Endothelial cell of umbilical vein (primary cell): ENCODE measurements at regions not wholly inside any gene's neighbourhood (a gene's known extent, or its start where the extent isn't known, plus 50 kb on each side); places are given as distances from the start of the nearest gene placed in this dataset.

Experiments used
- BruUV-seq: library from RNA; stranded (reverse); fragments of 400-500 nt; replicated peaks from 2 replicates; lab custom pipeline; 2021; lab: Mats Ljungman, UMichigan
- CTCF ChIA-PET: fragments of 300-600, 350-600 bp; sonication (Branson Sonifier 250); formaldehyde crosslinking; loops from one replicate; lab custom pipeline; 2021; ENCODE audit warnings: antibody characterized with exemption, inconsistent platforms; lab: Charles Lee
- POLR2A ChIA-PET: fragments of 300-600, 350-600 bp; sonication (Branson Sonifier 250); formaldehyde crosslinking; loops from one replicate; lab custom pipeline; 2021; ENCODE audit warnings: antibody characterized with exemption, inconsistent platforms; lab: Charles Lee
- DNase-seq: peaks from one replicate; pipeline ENCODE4 v3.0.0-alpha.2; 2011; ENCODE audit warnings: low read depth, low spot score
- FAIRE-seq: peaks from 2 replicates; lab custom pipeline; 2011; peaks lifted over from hg19 to GRCh38; lab: Jason Lieb, UNC
- H2AFZ ChIP-seq: 2 replicates; pipeline ENCODE4 v1.6.0; 2012; ENCODE audit warnings: low read depth, low read length, control low read depth, inconsistent platforms
- H3K27ac ChIP-seq: 2 replicates; pipeline ENCODE4 v1.5.1; 2011; ENCODE audit warnings: low read depth, mild to moderate bottlenecking, control low read depth, low read length, moderate library complexity; ENCODE audit not compliant: insufficient read depth
- H3K27me3 ChIP-seq, 2 experiments: 2 replicates each; pipeline versions ENCODE4 v1.6.0 to v1.6.1; 2011; ENCODE audit warnings: low read length in 2 of 2, mixed read lengths in 1 of 2; ENCODE audit not compliant: control insufficient read depth in 2 of 2, insufficient read depth in 2 of 2
- H3K36me3 ChIP-seq, 2 experiments: 2 replicates in 1 of 2; 3 replicates in 1 of 2; pipeline ENCODE4 v1.5.1; 2011; ENCODE audit warnings: low read length in 2 of 2, mild to moderate bottlenecking in 1 of 2, moderate library complexity in 1 of 2; ENCODE audit not compliant: control insufficient read depth in 2 of 2, insufficient read depth in 2 of 2; ENCODE audit errors: extremely low read depth in 1 of 2
- H3K4me1 ChIP-seq: 3 replicates; pipeline ENCODE4 v1.5.1; 2011; ENCODE audit warnings: mild to moderate bottlenecking, low read length; ENCODE audit not compliant: control insufficient read depth, insufficient read depth; ENCODE audit errors: extremely low read depth
- H3K4me2 ChIP-seq: 2 replicates; pipeline ENCODE4 v1.6.1; 2011; ENCODE audit warnings: low read length, control low read depth, mixed read lengths; ENCODE audit not compliant: insufficient read depth
- H3K4me3 ChIP-seq, 3 experiments: fragments of 200-600 bp in 1 of 3; sonication (generic), shearing (Covaris generic) in 1 of 3; replicated peaks in 1 of 3; 2 replicates each; pipeline ENCODE4 v1.5.1; 2011 to 2016; ENCODE audit warnings: control low read depth in 3 of 3, low read length in 3 of 3, mild to moderate bottlenecking in 2 of 3, inconsistent platforms in 1 of 3, low read depth in 1 of 3, moderate library complexity in 1 of 3; ENCODE audit not compliant: insufficient read depth in 1 of 3
- H3K79me2 ChIP-seq: 2 replicates; pipeline ENCODE4 v1.6.0; 2012; ENCODE audit warnings: low read length, inconsistent platforms; ENCODE audit not compliant: control insufficient read depth, insufficient read depth
- H3K9ac ChIP-seq: replicated peaks from 2 replicates; pipeline ENCODE3; 2011; ENCODE audit warnings: low read length, control low read depth; ENCODE audit not compliant: insufficient read depth; ENCODE audit errors: extremely low read depth
- H3K9me1 ChIP-seq: replicated peaks from 3 replicates; pipeline ENCODE4 v1.6.0; 2011; ENCODE audit warnings: mild to moderate bottlenecking, low read length; ENCODE audit not compliant: control insufficient read depth, insufficient read depth; ENCODE audit errors: extremely low read depth
- H3K9me3 ChIP-seq: replicated peaks from 2 replicates; pipeline ENCODE4 v1.5.1; 2012; ENCODE audit warnings: low read length, inconsistent platforms; ENCODE audit not compliant: control insufficient read depth, insufficient read depth
- H4K20me1 ChIP-seq: replicated peaks from 2 replicates; pipeline ENCODE3; 2011; ENCODE audit warnings: mild to moderate bottlenecking, low read length; ENCODE audit not compliant: control insufficient read depth, insufficient read depth; ENCODE audit errors: extremely low read depth
- CTCF ChIP-seq, 2 donors: IDR thresholded peaks; 1 replicate in 1 of 2; 2 replicates in 1 of 2; pipeline ENCODE4 v1.5.1; 2011; ENCODE audit warnings: low read length in 2 of 2, mild to moderate bottlenecking in 2 of 2, moderate library complexity in 2 of 2, control low read depth in 1 of 2, inconsistent platforms in 1 of 2, low read depth in 1 of 2; ENCODE audit not compliant: insufficient read depth in 1 of 2; ENCODE audit errors: extremely low read depth in 1 of 2
- EZH2 ChIP-seq: IDR thresholded peaks from 2 replicates; pipeline ENCODE4 v1.6.1; 2012; ENCODE audit warnings: borderline replicate concordance, low read depth, mild to moderate bottlenecking, moderate library complexity, low read length, inconsistent platforms; ENCODE audit not compliant: severe bottlenecking
- GATA2 ChIP-seq: IDR thresholded peaks from 2 replicates; pipeline ENCODE4 v1.7.0; 2011; ENCODE audit warnings: low read depth, mild to moderate bottlenecking, moderate library complexity, mixed read lengths, low read length; ENCODE audit not compliant: insufficient read length, insufficient read depth
- JUN ChIP-seq: IDR thresholded peaks from 2 replicates; pipeline ENCODE4 v1.6.1; 2011; ENCODE audit warnings: borderline replicate concordance, low read depth; ENCODE audit not compliant: insufficient read length, insufficient read depth
- MAX ChIP-seq: IDR thresholded peaks from 2 replicates; pipeline ENCODE4 v1.6.1; 2011; ENCODE audit not compliant: insufficient read depth, insufficient read length
- POLR2A ChIP-seq: IDR thresholded peaks from 2 replicates; pipeline ENCODE4 v1.6.1; 2012; ENCODE audit warnings: low read depth, mild to moderate bottlenecking, control low read depth, low read length
- POLR2AphosphoS5 ChIP-seq: IDR thresholded peaks from 2 replicates; pipeline ENCODE4 v1.6.1; 2012; ENCODE audit warnings: low read depth, mild to moderate bottlenecking, control low read depth, low read length, moderate library complexity; ENCODE audit not compliant: insufficient read depth
- dilution Hi-C: fragments of 300-500 bp; cut with MboI; formaldehyde crosslinking; loops from one replicate; pipeline ENCODE4 v1.15.0; 2019; ENCODE audit warnings: low sequenced_read_pairs; ENCODE audit not compliant: extremely low pct_ligation_motif_present
- intact Hi-C: fragments of 100-400 bp; cut with micrococcal nuclease; formaldehyde crosslinking; loops from one replicate; pipeline ENCODE4 v1.10.0; 2022

GRCh38 chr11:44509296-44509695 is 56.2 kb upstream of the CD82 start:
- DNase-seq = no peak

More at GRCh38 chr11:44509296-44509695, 56.2 kb upstream of the CD82 start:
- intact Hi-C loops = no loop called here
- dilution Hi-C loops = no loop called here
- H3K79me2 ChIP-seq = no peaks in the 10 kb centered on the region
- no peaks in the 10 kb centered on the region for H3K4me1 ChIP-seq
- no peaks in the 10 kb centered on the region for H3K27me3 ChIP-seq
- no peaks in the 10 kb centered on the region for H3K9me1 ChIP-seq
- POLR2A ChIA-PET = no interaction called here
- TF ChIP-seq GATA2 (no peak), MAX (no peak), EZH2 (no peak), POLR2AphosphoS5 (no peak), JUN (no peak), POLR2A (no peak), CTCF (IDR thresholded peaks at IDR 0.05; ENCODE audit: extremely low read depth in 1 of 2, insufficient read depth in 1 of 2, low read depth in 1 of 2, low read length in 2 of 2) (no peak)
- no peaks in the 10 kb centered on the region for H3K9me3 ChIP-seq
- no peak overlapping the region for H2AFZ ChIP-seq
- H3K4me3 ChIP-seq = no peak overlapping the region
- CTCF ChIA-PET = interaction anchor here (1.1 kb wide), 1 partner anchor 415 kb away, joined by 4 read pairs; no protein-coding TSS in a partner anchor
- H3K9ac ChIP-seq = no peak overlapping the region
- no peak for FAIRE-seq
- H4K20me1 ChIP-seq = no peaks in the 10 kb centered on the region
- no peak overlapping the region for H3K4me2 ChIP-seq
- no TSS peak for BruUV-seq
- no peak overlapping the region for H3K27ac ChIP-seq
- H3K36me3 ChIP-seq = no peaks in the 10 kb centered on the region
